ENCODE measurements at regions not wholly inside any gene's neighbourhood (a gene's known extent, or its start where the extent isn't known, plus 50 kb on each side); places are given as distances from the start of the nearest gene placed in this dataset.

DNA sequence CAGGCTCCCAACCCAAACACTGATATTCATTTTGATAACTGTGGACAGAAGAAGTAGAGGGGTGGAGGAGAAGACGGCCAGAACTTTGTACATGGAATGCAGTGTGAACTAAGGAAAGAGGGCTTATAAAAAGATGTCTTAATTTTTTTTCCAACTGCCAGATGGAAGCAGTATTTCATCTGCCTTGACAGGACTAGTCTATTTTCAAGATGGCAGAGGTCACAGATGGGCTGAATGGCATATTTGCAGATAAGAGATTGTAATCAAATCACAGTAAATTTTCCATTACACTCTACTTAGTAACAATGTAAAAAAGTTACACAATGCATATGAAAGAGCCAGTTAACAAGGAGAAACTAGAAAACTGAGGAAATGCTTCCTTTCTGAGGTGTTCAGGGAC is 246.8 kb upstream of the FMN2 start:
- TF ChIP-seq, protein P1, sequence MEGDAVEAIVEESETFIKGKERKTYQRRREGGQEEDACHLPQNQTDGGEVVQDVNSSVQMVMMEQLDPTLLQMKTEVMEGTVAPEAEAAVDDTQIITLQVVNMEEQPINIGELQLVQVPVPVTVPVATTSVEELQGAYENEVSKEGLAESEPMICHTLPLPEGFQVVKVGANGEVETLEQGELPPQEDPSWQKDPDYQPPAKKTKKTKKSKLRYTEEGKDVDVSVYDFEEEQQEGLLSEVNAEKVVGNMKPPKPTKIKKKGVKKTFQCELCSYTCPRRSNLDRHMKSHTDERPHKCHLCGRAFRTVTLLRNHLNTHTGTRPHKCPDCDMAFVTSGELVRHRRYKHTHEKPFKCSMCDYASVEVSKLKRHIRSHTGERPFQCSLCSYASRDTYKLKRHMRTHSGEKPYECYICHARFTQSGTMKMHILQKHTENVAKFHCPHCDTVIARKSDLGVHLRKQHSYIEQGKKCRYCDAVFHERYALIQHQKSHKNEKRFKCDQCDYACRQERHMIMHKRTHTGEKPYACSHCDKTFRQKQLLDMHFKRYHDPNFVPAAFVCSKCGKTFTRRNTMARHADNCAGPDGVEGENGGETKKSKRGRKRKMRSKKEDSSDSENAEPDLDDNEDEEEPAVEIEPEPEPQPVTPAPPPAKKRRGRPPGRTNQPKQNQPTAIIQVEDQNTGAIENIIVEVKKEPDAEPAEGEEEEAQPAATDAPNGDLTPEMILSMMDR (IDR thresholded peaks at IDR 0.05; ENCODE audit: unreplicated experiment), result no peak
- H3K9me3 Mint-ChIP-seq, result peaks cover 5% of the 10 kb centered on the region

DNA sequence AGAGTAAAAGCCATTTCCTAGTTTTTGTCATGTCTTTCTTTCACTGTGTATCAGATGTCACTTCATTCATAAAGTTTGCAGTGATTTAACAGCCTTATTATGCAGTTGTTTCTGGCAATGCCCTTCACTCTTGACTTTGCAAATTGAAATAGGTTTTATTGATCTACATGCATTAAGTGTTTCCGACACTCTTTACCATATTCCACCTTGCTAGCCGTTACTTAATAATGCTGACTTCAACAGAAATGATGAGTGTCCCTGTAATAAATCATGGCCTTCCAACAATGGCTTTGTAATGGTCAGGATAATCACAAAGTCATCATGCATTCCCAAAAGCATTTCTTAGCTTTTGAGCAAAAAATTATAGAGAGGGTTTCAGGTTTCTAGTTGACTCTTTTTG is 236.8 kb upstream of the FMN2 start:
- Mint-ChIP-seq H3K4me1 (peaks cover 16% of the 10 kb centered on the region), H3K36me3 (no peaks in the 10 kb centered on the region), H3K27ac (no peak overlapping the region), H3K9me3 (peaks cover 10% of the 10 kb centered on the region), H3K4me3 (no peak overlapping the region), H3K27me3 (ENCODE audit: low read depth) (no peaks in the 10 kb centered on the region)
- DNase-seq (ENCODE audit: low spot score in 2 of 2, unreplicated experiment in 2 of 2), result no peak
- TF ChIP-seq, protein P1 (IDR thresholded peaks at IDR 0.05; ENCODE audit: unreplicated experiment), result no peak

More for the DNA sequence above, 246.8 kb upstream of the FMN2 start:
- H3K4me1 Mint-ChIP-seq, result peaks cover 6% of the 10 kb centered on the region
- H3K4me3 Mint-ChIP-seq, result no peak overlapping the region
- no peak for DNase-seq (ENCODE audit: low spot score in 2 of 2, unreplicated experiment in 2 of 2)
- no peaks in the 10 kb centered on the region for H3K27me3 Mint-ChIP-seq (ENCODE audit: low read depth)
- no peak overlapping the region for H3K27ac Mint-ChIP-seq
- no peaks in the 10 kb centered on the region for H3K36me3 Mint-ChIP-seq

DNA sequence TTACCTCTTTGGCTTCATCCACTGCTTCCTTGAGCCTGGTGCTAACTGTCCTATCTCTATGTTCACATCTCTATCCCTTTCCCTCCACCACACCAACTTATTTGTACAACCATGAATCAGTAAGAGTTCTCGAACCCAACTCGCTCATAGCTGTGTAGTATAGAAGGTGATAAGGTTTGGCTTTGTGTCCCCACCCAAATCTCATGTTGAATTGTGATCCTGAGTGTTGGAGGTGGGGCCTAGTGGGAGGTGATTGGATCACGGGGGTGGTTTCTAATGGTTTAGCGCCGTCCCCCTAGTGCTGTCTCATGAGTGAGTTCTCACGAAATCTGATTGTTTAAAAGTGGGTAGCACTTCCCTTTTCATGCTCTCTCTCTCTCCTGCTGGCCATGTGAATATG is 235.6 kb upstream of the FMN2 start:
- Mint-ChIP-seq H3K4me3 (no peak overlapping the region), H3K36me3 (no peaks in the 10 kb centered on the region), H3K27me3 (ENCODE audit: low read depth) (no peaks in the 10 kb centered on the region), H3K27ac (no peak overlapping the region), H3K9me3 (peaks cover 10% of the 10 kb centered on the region), H3K4me1 (peaks cover 16% of the 10 kb centered on the region)
- TF ChIP-seq, protein P1 (IDR thresholded peaks at IDR 0.05; ENCODE audit: unreplicated experiment), result no peak
- no peak for DNase-seq (ENCODE audit: low spot score in 2 of 2, unreplicated experiment in 2 of 2)

DNA sequence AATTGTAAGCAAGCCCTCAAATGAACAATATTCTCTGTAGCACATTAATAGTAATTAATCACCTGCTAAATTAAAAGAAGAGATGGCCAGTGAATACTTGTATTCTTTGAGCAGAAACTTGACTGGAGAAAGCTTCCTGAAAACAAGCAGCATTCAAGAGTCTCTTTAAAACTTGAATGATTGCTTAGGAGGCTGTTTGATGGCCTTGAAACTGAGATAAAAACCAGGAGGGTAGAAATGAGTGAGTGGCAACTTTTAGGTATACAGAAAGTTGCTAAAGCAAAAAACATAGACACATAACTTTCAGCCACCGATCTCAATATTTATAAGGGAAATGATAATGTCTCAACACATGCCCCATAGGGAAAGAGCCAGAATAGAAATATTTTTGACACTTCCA is 234.8 kb upstream of the FMN2 start:
- Mint-ChIP-seq H3K27me3 (ENCODE audit: low read depth) (no peaks in the 10 kb centered on the region), H3K36me3 (no peaks in the 10 kb centered on the region), H3K4me3 (no peak overlapping the region), H3K27ac (no peak overlapping the region), H3K9me3 (peaks cover 10% of the 10 kb centered on the region), H3K4me1 (peaks cover 16% of the 10 kb centered on the region)
- TF ChIP-seq, protein P1 (IDR thresholded peaks at IDR 0.05; ENCODE audit: unreplicated experiment), result no peak
- DNase-seq (ENCODE audit: low spot score in 2 of 2, unreplicated experiment in 2 of 2), result no peak

DNA sequence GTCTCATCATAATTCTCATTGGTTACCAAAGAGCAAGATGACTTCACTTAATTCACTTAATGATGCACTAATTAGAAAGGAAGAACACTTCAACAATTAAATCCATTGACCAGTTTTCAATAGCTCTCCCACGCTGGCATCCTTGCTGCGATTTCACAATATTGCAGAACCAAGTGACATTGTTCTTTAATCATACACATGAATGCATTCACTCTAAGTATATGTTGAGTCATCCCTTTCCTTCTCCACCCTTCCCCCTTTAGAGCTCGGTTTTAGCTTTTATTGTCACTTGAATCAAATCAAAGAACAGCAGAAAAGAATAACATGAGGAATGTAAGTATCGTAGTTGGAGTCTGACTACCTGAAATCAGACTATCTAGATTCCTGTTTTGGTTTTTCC is 233.6 kb upstream of the FMN2 start:
- H3K4me1 Mint-ChIP-seq, result peaks cover 16% of the 10 kb centered on the region
- H3K9me3 Mint-ChIP-seq, result peaks cover 10% of the 10 kb centered on the region
- H3K4me3 Mint-ChIP-seq, result no peak overlapping the region
- no peaks in the 10 kb centered on the region for H3K27me3 Mint-ChIP-seq (ENCODE audit: low read depth)
- TF ChIP-seq, protein P1 (IDR thresholded peaks at IDR 0.05; ENCODE audit: unreplicated experiment), result no peak
- DNase-seq (ENCODE audit: low spot score in 2 of 2, unreplicated experiment in 2 of 2), result no peak
- no peak overlapping the region for H3K27ac Mint-ChIP-seq
- no peaks in the 10 kb centered on the region for H3K36me3 Mint-ChIP-seq

DNA sequence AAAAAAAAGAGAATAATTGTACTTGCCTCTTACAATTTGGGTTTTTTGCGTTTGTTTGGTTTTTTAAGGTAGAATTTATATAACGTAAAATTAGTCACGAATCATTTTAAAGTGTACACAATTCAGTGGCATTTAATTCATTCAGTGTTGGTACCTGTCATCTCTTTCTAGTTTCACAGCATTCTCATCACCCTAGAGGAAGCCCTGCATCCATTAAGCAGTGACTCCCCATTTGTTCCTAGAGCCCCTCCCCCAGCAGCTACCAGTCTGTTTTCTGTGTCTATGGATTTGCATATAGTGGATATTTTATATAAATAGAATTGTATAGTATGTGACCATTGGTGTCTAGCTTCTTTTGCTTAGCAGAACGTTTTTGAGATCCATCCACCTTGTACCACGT is 233.2 kb upstream of the FMN2 start:
- Mint-ChIP-seq H3K4me1 (peaks cover 16% of the 10 kb centered on the region), H3K9me3 (peaks cover 14% of the 10 kb centered on the region), H3K36me3 (no peaks in the 10 kb centered on the region), H3K27ac (no peak overlapping the region), H3K4me3 (no peak overlapping the region), H3K27me3 (ENCODE audit: low read depth) (no peaks in the 10 kb centered on the region)
- TF ChIP-seq, protein P1 (IDR thresholded peaks at IDR 0.05; ENCODE audit: unreplicated experiment), result no peak
- no peak for DNase-seq (ENCODE audit: low spot score in 2 of 2, unreplicated experiment in 2 of 2)

All from mesothelial cell of epicardium (in vitro differentiated cells).